CD14-positive monocyte (primary cell): ENCODE measurements at regions not wholly inside any gene's neighbourhood (a gene's known extent, or its start where the extent isn't known, plus 50 kb on each side); places are given as distances from the start of the nearest gene placed in this dataset.
"Not testable (repeated sequence)": the region's sequence is repeated elsewhere in the genome, so short reads cannot be mapped to it uniquely, and the experiment has no call there.

ENCODE experiments used
- DNase-seq, 3 donors: peaks; one replicate each; pipeline ENCODE4 v3.0.0-alpha.2; 2011 to 2022
- H2AFZ ChIP-seq: 2 replicates; pipeline ENCODE4 v1.6.0; 2012; ENCODE audit warnings: mild to moderate bottlenecking, low read depth, low read length, inconsistent platforms; ENCODE audit not compliant: insufficient read depth, poor library complexity, severe bottlenecking
- H3K27ac ChIP-seq, 2 donors: 1 replicate in 1 of 2; 2 replicates in 1 of 2; pipeline ENCODE4 v1.5.1; 2012 to 2013; ENCODE audit warnings: low read length in 2 of 2, control low read depth in 1 of 2, inconsistent platforms in 1 of 2, low read depth in 1 of 2, mild to moderate bottlenecking in 1 of 2
- H3K27me3 ChIP-seq, 2 donors: one replicate each; pipeline versions ENCODE4 v1.6.0 to v1.6.1; 2011 to 2013; ENCODE audit warnings: low read length in 2 of 2; ENCODE audit not compliant: control insufficient read depth in 2 of 2, insufficient read depth in 2 of 2
- H3K36me3 ChIP-seq, 2 donors: replicated peaks in 1 of 2; 1 replicate in 1 of 2; 2 replicates in 1 of 2; pipeline versions ENCODE4 v1.5.1 to v1.6.1; 2012 to 2013; ENCODE audit warnings: low read length in 2 of 2, control low read depth in 1 of 2, inconsistent platforms in 1 of 2, mild to moderate bottlenecking in 1 of 2; ENCODE audit not compliant: insufficient read depth in 2 of 2, control insufficient read depth in 1 of 2
- H3K4me1 ChIP-seq, 2 donors: 1 replicate in 1 of 2; 2 replicates in 1 of 2; pipeline versions ENCODE4 v1.5.1 to v1.6.1; 2012 to 2013; ENCODE audit warnings: low read length in 2 of 2, control low read depth in 1 of 2, inconsistent platforms in 1 of 2, mild to moderate bottlenecking in 1 of 2, moderate library complexity in 1 of 2; ENCODE audit not compliant: insufficient read depth in 2 of 2, control insufficient read depth in 1 of 2
- H3K4me2 ChIP-seq: replicated peaks from 2 replicates; pipeline ENCODE3; 2012; ENCODE audit warnings: low read length, moderate library complexity, mild to moderate bottlenecking; ENCODE audit not compliant: poor library complexity, severe bottlenecking; ENCODE audit errors: extremely low read depth
- H3K4me3 ChIP-seq, 3 experiments: fragments of 200-600 bp in 1 of 3; sonication (generic) in 1 of 3; replicated peaks in 1 of 3; 1 replicate in 2 of 3; 2 replicates in 1 of 3; pipeline ENCODE4 v1.5.1; 2011 to 2013; ENCODE audit warnings: low read length in 3 of 3, mild to moderate bottlenecking in 3 of 3, control low read depth in 2 of 3, low read depth in 2 of 3, inconsistent platforms in 1 of 3, moderate library complexity in 1 of 3
- H3K79me2 ChIP-seq: 2 replicates; pipeline ENCODE4 v1.6.0; 2012; ENCODE audit warnings: mild to moderate bottlenecking, control low read depth, inconsistent platforms, low read length, moderate library complexity; ENCODE audit not compliant: insufficient read depth
- H3K9ac ChIP-seq: 2 replicates; pipeline ENCODE4 v1.6.0; 2017; ENCODE audit warnings: low read length, mild to moderate bottlenecking; ENCODE audit not compliant: insufficient read depth, poor library complexity, severe bottlenecking
- H3K9me3 ChIP-seq, 2 donors: replicated peaks in 1 of 2; 1 replicate in 1 of 2; 2 replicates in 1 of 2; pipeline versions ENCODE4 v1.5.1 to v1.6.1; 2012 to 2013; ENCODE audit warnings: low read length in 2 of 2, control low read depth in 1 of 2; ENCODE audit not compliant: control insufficient read depth in 1 of 2, insufficient read depth in 1 of 2
- H4K20me1 ChIP-seq: 2 replicates; pipeline ENCODE4 v1.6.0; 2012; ENCODE audit warnings: mild to moderate bottlenecking, low read length, control low read depth, moderate library complexity; ENCODE audit not compliant: insufficient read depth
- H3K27ac Mint-ChIP-seq, 7 donors: one replicate each; pipeline ENCODE4 v1.8.0; 2020; ENCODE audit warnings: mild to moderate bottlenecking in 7 of 7, mixed read lengths in 7 of 7, moderate library complexity in 6 of 7, inconsistent platforms in 2 of 7
- H3K27me3 Mint-ChIP-seq, 3 donors: one replicate each; pipeline ENCODE4 v1.8.0; 2021 to 2022; ENCODE audit warnings: low read depth in 3 of 3, mild to moderate bottlenecking in 3 of 3, mixed read lengths in 3 of 3, moderate library complexity in 3 of 3, inconsistent platforms in 1 of 3
- H3K36me3 Mint-ChIP-seq, 2 donors: one replicate each; pipeline ENCODE4 v1.8.0; 2020; ENCODE audit warnings: mixed read lengths in 2 of 2, inconsistent platforms in 1 of 2, mild to moderate bottlenecking in 1 of 2
- H3K4me1 Mint-ChIP-seq: one replicate; pipeline ENCODE4 v1.8.0; 2020; ENCODE audit warnings: mild to moderate bottlenecking, mixed read lengths
- H3K4me3 Mint-ChIP-seq, 2 donors: one replicate each; pipeline ENCODE4 v1.8.0; 2020; ENCODE audit warnings: mild to moderate bottlenecking in 2 of 2, mixed read lengths in 2 of 2, moderate library complexity in 1 of 2
- H3K9me3 Mint-ChIP-seq, 7 donors: one replicate each; pipeline ENCODE4 v1.8.0; 2020 to 2022; ENCODE audit warnings: mixed read lengths in 7 of 7, mild to moderate bottlenecking in 6 of 7, moderate library complexity in 6 of 7, inconsistent platforms in 2 of 7
- CTCF ChIP-seq: fragments of 200-600 bp; IDR thresholded peaks from one replicate; pipeline ENCODE4 v1.8.0; 2022; ENCODE audit warnings: antibody characterized with exemption, mild to moderate bottlenecking
- WGBS: methylation state at CpG from one replicate; pipeline ENCODE4 v1.1.5; 2013; ENCODE audit warnings: missing lambda C conversion rate; ENCODE audit not compliant: insufficient coverage; 5-methylcytosine and 5-hydroxymethylcytosine counted together
- intact Hi-C, 2 donors: fragments of 100-400 bp; cut with micrococcal nuclease; formaldehyde crosslinking; loops; one replicate each; pipeline versions ENCODE4 v1.15.0 to v1.15.1; 2023

GRCh38 chr5:91243852-91244251 lies 139.3 kb downstream of the ARRDC3 start:
- Histone ChIP-seq H3K4me3 (no peak overlapping the region), H3K4me2 (no peak overlapping the region), H3K79me2 (no peaks in the 10 kb centered on the region), H2AFZ (no peak overlapping the region), H3K4me1 (no peaks in the 10 kb centered on the region), H4K20me1 (no peaks in the 10 kb centered on the region), H3K36me3 (no peaks in the 10 kb centered on the region), H3K9me3 (peaks cover 3% of the 10 kb centered on the region in 2 donors), H3K9ac (no peak overlapping the region), H3K27ac (no peak overlapping the region), H3K27me3 (no peaks in the 10 kb centered on the region)
- no peak for DNase-seq
- Mint-ChIP-seq H3K27me3 (no peaks in the 10 kb centered on the region), H3K27ac (no peak overlapping the region), H3K4me1 (peaks cover 2% of the 10 kb centered on the region), H3K36me3 (no peaks in the 10 kb centered on the region), H3K4me3 (no peak overlapping the region), H3K9me3 (peaks cover 0 to 14% (median 6%) of the 10 kb centered on the region in 7 donors)
- WGBS = no CpG with 5 or more reads among the region's 1 CpG
- intact Hi-C loops = no loop called here
- no peak for TF ChIP-seq CTCF

- Mint-ChIP-seq H3K4me1 (peaks cover 2% of the 10 kb centered on the region), H3K27ac (no peak overlapping the region), H3K36me3 (no peaks in the 10 kb centered on the region), H3K9me3 (peaks cover 0 to 14% (median 6%) of the 10 kb centered on the region in 7 donors), H3K4me3 (no peak overlapping the region), H3K27me3 (no peaks in the 10 kb centered on the region)
- Histone ChIP-seq H3K9me3 (peaks cover 3% of the 10 kb centered on the region in 2 donors), H3K4me2 (no peak overlapping the region), H3K36me3 (no peaks in the 10 kb centered on the region), H3K27me3 (no peaks in the 10 kb centered on the region), H3K4me1 (no peaks in the 10 kb centered on the region), H3K79me2 (no peaks in the 10 kb centered on the region), H3K9ac (no peak overlapping the region), H2AFZ (no peak overlapping the region), H4K20me1 (no peaks in the 10 kb centered on the region), H3K27ac (no peak overlapping the region), H3K4me3 (no peak overlapping the region)
- intact Hi-C loops = no loop called here
- TF ChIP-seq CTCF = no peak
- no peak for DNase-seq
These were observed 139.8 kb downstream of the ARRDC3 start for GRCh38 chr5:91243286-91243685.

GRCh38 chr5:91241460-91241859 lies 141.7 kb downstream of the ARRDC3 start:
- H3K4me1 ChIP-seq, H3K4me1 Mint-ChIP-seq, H3K4me2 ChIP-seq, H3K36me3 Mint-ChIP-seq, H4K20me1 ChIP-seq, DNase-seq, H3K27me3 ChIP-seq, H3K79me2 ChIP-seq, H3K36me3 ChIP-seq, H3K27ac ChIP-seq, H2AFZ ChIP-seq, H3K4me3 ChIP-seq, H3K9ac ChIP-seq, H3K4me3 Mint-ChIP-seq, H3K9me3 ChIP-seq, H3K27me3 Mint-ChIP-seq, intact Hi-C loops: not testable (repeated sequence)
- peak overlapping the region in 1 of 7 donors; percentile 2 for H3K27ac Mint-ChIP-seq
- H3K9me3 Mint-ChIP-seq = peaks cover 0 to 14% (median 6%) of the 10 kb centered on the region in 7 donors
- WGBS = no CpG with 5 or more reads among the region's 4 CpGs
